NT2/D1 (cell line): ENCODE measurements at regions not wholly inside any gene's neighbourhood (a gene's known extent, or its start where the extent isn't known, plus 50 kb on each side); places are given as distances from the start of the nearest gene placed in this dataset.

Source experiments
- DNase-seq: peaks from one replicate; pipeline ENCODE4 v3.0.0-alpha.2; 2011; ENCODE audit warnings: low read depth, low spot score
- H3K27me3 ChIP-seq: 2 replicates; pipeline ENCODE4 v1.6.0; 2011; ENCODE audit warnings: mild to moderate bottlenecking; ENCODE audit not compliant: insufficient read length, insufficient read depth
- H3K36me3 ChIP-seq: 2 replicates; pipeline ENCODE4 v1.6.1; 2011; ENCODE audit warnings: mild to moderate bottlenecking, low read length, mixed read lengths; ENCODE audit not compliant: insufficient read depth, insufficient read length
- H3K4me1 ChIP-seq: 2 replicates; pipeline ENCODE4 v1.5.1; 2011; ENCODE audit not compliant: insufficient read depth, insufficient read length
- H3K4me3 ChIP-seq: 2 replicates; pipeline ENCODE4 v1.5.1; 2011; ENCODE audit warnings: low read depth; ENCODE audit not compliant: insufficient read length
- H3K9ac ChIP-seq: 2 replicates; pipeline ENCODE4 v1.6.0; 2011; ENCODE audit warnings: low read depth; ENCODE audit not compliant: insufficient read length
- H3K9me3 ChIP-seq: 2 replicates; pipeline ENCODE4 v1.5.1; 2011; ENCODE audit warnings: mild to moderate bottlenecking, low read length; ENCODE audit not compliant: insufficient read depth
- SUZ12 ChIP-seq: IDR thresholded peaks from 2 replicates; pipeline ENCODE4 v1.6.1; 2011; ENCODE audit not compliant: insufficient read length, insufficient read depth; ENCODE audit errors: extremely low read depth
- YY1 ChIP-seq: IDR thresholded peaks from 2 replicates; pipeline ENCODE4 v1.6.1; 2011; ENCODE audit not compliant: insufficient read length, insufficient read depth
- ZNF274 ChIP-seq: IDR thresholded peaks from 2 replicates; pipeline ENCODE4 v1.6.1; 2011; ENCODE audit warnings: mild to moderate bottlenecking, low read depth, low read length

- Histone ChIP-seq H3K36me3 (no peaks in the 10 kb centered on the region), H3K4me3 (no peak overlapping the region), H3K9ac (no peak overlapping the region), H3K9me3 (no peaks in the 10 kb centered on the region), H3K27me3 (no peaks in the 10 kb centered on the region), H3K4me1 (peaks cover 3% of the 10 kb centered on the region)
- no peak for DNase-seq
- no peak for TF ChIP-seq SUZ12
Measured at GRCh38 chr6:165726965-165727381, 63.9 kb upstream of the PDE10A start.

GRCh38 chr6:165726290-165726875 lies 63.3 kb upstream of the PDE10A start:
- Histone ChIP-seq H3K4me3 (no peak overlapping the region), H3K4me1 (peaks cover 3% of the 10 kb centered on the region), H3K27me3 (no peaks in the 10 kb centered on the region), H3K9me3 (no peaks in the 10 kb centered on the region), H3K36me3 (no peaks in the 10 kb centered on the region), H3K9ac (no peak overlapping the region)
- TF ChIP-seq YY1 (no peak), SUZ12 (no peak), ZNF274 (no peak)
- DNase-seq = no peak

- no peaks in the 10 kb centered on the region for H3K36me3 ChIP-seq
- H3K9ac ChIP-seq = no peak overlapping the region
- H3K4me3 ChIP-seq = no peak overlapping the region
- DNase-seq = no peak
- TF ChIP-seq SUZ12 (no peak), ZNF274 (no peak), YY1 (no peak)
- H3K9me3 ChIP-seq = no peaks in the 10 kb centered on the region
- no peaks in the 10 kb centered on the region for H3K27me3 ChIP-seq
- H3K4me1 ChIP-seq = peaks cover 3% of the 10 kb centered on the region
Measured at GRCh38 chr6:165725201-165725600, 62.2 kb upstream of the PDE10A start.

- Histone ChIP-seq H3K9me3 (no peaks in the 10 kb centered on the region), H3K4me1 (peaks cover 3% of the 10 kb centered on the region), H3K9ac (no peak overlapping the region), H3K4me3 (no peak overlapping the region), H3K36me3 (no peaks in the 10 kb centered on the region), H3K27me3 (no peaks in the 10 kb centered on the region)
- no peak for DNase-seq
- TF ChIP-seq YY1 = no peak
- no peak for TF ChIP-seq SUZ12
- TF ChIP-seq ZNF274 = no peak
Measured at GRCh38 chr6:165723326-165723725, 60.3 kb upstream of the PDE10A start.

- no peaks in the 10 kb centered on the region for H3K9me3 ChIP-seq
- H3K27me3 ChIP-seq = no peaks in the 10 kb centered on the region
- no peak for DNase-seq
- TF ChIP-seq ZNF274 (no peak), SUZ12 (no peak)
- no peak overlapping the region for H3K9ac ChIP-seq
- peaks cover 2% of the 10 kb centered on the region for H3K4me1 ChIP-seq
- H3K36me3 ChIP-seq = no peaks in the 10 kb centered on the region
- no peak overlapping the region for H3K4me3 ChIP-seq
Measured at GRCh38 chr6:165722022-165722421, 59.0 kb upstream of the PDE10A start.

- TF ChIP-seq ZNF274 (no peak), SUZ12 (no peak), YY1 (no peak)
- DNase-seq = no peak
- Histone ChIP-seq H3K27me3 (no peaks in the 10 kb centered on the region), H3K36me3 (no peaks in the 10 kb centered on the region), H3K4me3 (no peak overlapping the region), H3K4me1 (no peaks in the 10 kb centered on the region), H3K9ac (no peak overlapping the region), H3K9me3 (no peaks in the 10 kb centered on the region)
Measured at GRCh38 chr6:165721356-165721755, 58.3 kb upstream of the PDE10A start.

GRCh38 chr6:165718491-165718891 lies 55.5 kb upstream of the PDE10A start:
- H3K36me3 ChIP-seq = no peaks in the 10 kb centered on the region
- no peaks in the 10 kb centered on the region for H3K4me1 ChIP-seq
- H3K9ac ChIP-seq = no peak overlapping the region
- H3K4me3 ChIP-seq = no peak overlapping the region
- no peaks in the 10 kb centered on the region for H3K27me3 ChIP-seq
- TF ChIP-seq SUZ12 = no peak
- TF ChIP-seq ZNF274 = no peak
- no peak for TF ChIP-seq YY1
- no peaks in the 10 kb centered on the region for H3K9me3 ChIP-seq
- DNase-seq = no peak

- H3K9me3 ChIP-seq = no peaks in the 10 kb centered on the region
- no peak for DNase-seq
- TF ChIP-seq SUZ12 (no peak), ZNF274 (no peak), YY1 (no peak)
- no peaks in the 10 kb centered on the region for H3K27me3 ChIP-seq
- no peak overlapping the region for H3K9ac ChIP-seq
- H3K4me3 ChIP-seq = no peak overlapping the region
- no peaks in the 10 kb centered on the region for H3K4me1 ChIP-seq
- H3K36me3 ChIP-seq = no peaks in the 10 kb centered on the region
Measured at GRCh38 chr6:165717732-165718465, 54.9 kb upstream of the PDE10A start.
